CD8-positive, alpha-beta memory T cell (primary cell): ENCODE measurements at regions not wholly inside any gene's neighbourhood (a gene's known extent, or its start where the extent isn't known, plus 50 kb on each side); places are given as distances from the start of the nearest gene placed in this dataset.

Source experiments
- CTCF ChIA-PET: fragments of 350-600 bp; sonication (Branson Sonifier 250); formaldehyde crosslinking; loops from one replicate; lab custom pipeline; 2021; ENCODE audit warnings: antibody characterized with exemption; lab: Charles Lee
- POLR2A ChIA-PET: fragments of 350-600 bp; sonication (Branson Sonifier 250); formaldehyde crosslinking; loops from one replicate; lab custom pipeline; 2021; ENCODE audit warnings: antibody characterized with exemption; lab: Charles Lee
- DNase-seq, 5 donors: peaks; one replicate each; pipeline versions ENCODE4 v3.0.0 to v3.0.0-alpha.2; 2020 to 2022; ENCODE audit warnings: mixed read lengths in 1 of 5
- H3K27ac ChIP-seq: one replicate; pipeline ENCODE4 v1.7.0; 2013; ENCODE audit warnings: low read depth, mild to moderate bottlenecking, low read length, moderate library complexity
- H3K27me3 ChIP-seq: 2 replicates; pipeline ENCODE4 v1.7.0; 2013; ENCODE audit warnings: low read length, mild to moderate bottlenecking; ENCODE audit not compliant: insufficient read depth, poor library complexity, severe bottlenecking
- H3K36me3 ChIP-seq: 2 replicates; pipeline ENCODE4 v1.7.0; 2013; ENCODE audit warnings: mild to moderate bottlenecking, low read length, moderate library complexity; ENCODE audit not compliant: insufficient read depth
- H3K4me1 ChIP-seq: 2 replicates; pipeline ENCODE4 v1.7.0; 2013; ENCODE audit warnings: mild to moderate bottlenecking, low read length, moderate library complexity; ENCODE audit not compliant: insufficient read depth
- H3K4me3 ChIP-seq: 2 replicates; pipeline ENCODE4 v1.7.0; 2013; ENCODE audit warnings: mild to moderate bottlenecking, low read length
- H3K9me3 ChIP-seq: 2 replicates; pipeline ENCODE4 v1.7.0; 2013; ENCODE audit warnings: mild to moderate bottlenecking, low read length
- H3K27ac Mint-ChIP-seq, 8 donors: one replicate each; pipeline ENCODE4 v1.8.0; 2020 to 2021; ENCODE audit warnings: mixed read lengths in 8 of 8, mild to moderate bottlenecking in 6 of 8, inconsistent platforms in 3 of 8, moderate library complexity in 3 of 8
- H3K27me3 Mint-ChIP-seq, 2 donors: one replicate each; pipeline ENCODE4 v1.8.0; 2020 to 2021; ENCODE audit warnings: mixed read lengths in 2 of 2, mild to moderate bottlenecking in 1 of 2, moderate library complexity in 1 of 2
- H3K36me3 Mint-ChIP-seq, 3 donors: one replicate each; pipeline ENCODE4 v1.8.0; 2020 to 2021; ENCODE audit warnings: mixed read lengths in 3 of 3, inconsistent platforms in 1 of 3, mild to moderate bottlenecking in 1 of 3
- H3K4me1 Mint-ChIP-seq, 3 donors: one replicate each; pipeline ENCODE4 v1.8.0; 2020 to 2021; ENCODE audit warnings: mixed read lengths in 3 of 3, inconsistent platforms in 1 of 3, mild to moderate bottlenecking in 1 of 3
- H3K4me3 Mint-ChIP-seq, 7 donors: one replicate each; pipeline ENCODE4 v1.8.0; 2020 to 2021; ENCODE audit warnings: mixed read lengths in 7 of 7, mild to moderate bottlenecking in 6 of 7, moderate library complexity in 4 of 7, inconsistent platforms in 2 of 7
- H3K9me3 Mint-ChIP-seq, 5 donors: one replicate each; pipeline ENCODE4 v1.8.0; 2020 to 2022; ENCODE audit warnings: mixed read lengths in 5 of 5, mild to moderate bottlenecking in 3 of 5, moderate library complexity in 2 of 5, inconsistent platforms in 1 of 5

- POLR2A ChIA-PET, result no interaction called here
These were observed 166.8 kb downstream of the HSD17B3 start for GRCh38 chr9:96135076-96135752.

GRCh38 chr9:96133321-96134021 lies 168.5 kb downstream of the HSD17B3 start:
- Histone ChIP-seq H3K27ac (no peak overlapping the region), H3K9me3 (no peaks in the 10 kb centered on the region), H3K4me3 (no peak overlapping the region), H3K4me1 (no peaks in the 10 kb centered on the region), H3K27me3 (no peaks in the 10 kb centered on the region), H3K36me3 (no peaks in the 10 kb centered on the region)
- Mint-ChIP-seq H3K4me1 (peaks cover 4 to 21% (median 14%) of the 10 kb centered on the region in 3 donors), H3K9me3 (peaks cover 3 to 13% (median 8%) of the 10 kb centered on the region in 5 donors), H3K27ac (peak overlapping the region in 1 of 8 donors; percentile 44), H3K27me3 (peaks cover 10 to 11% of the 10 kb centered on the region in 2 donors), H3K36me3 (peaks cover 0 to 16% (median 1%) of the 10 kb centered on the region in 3 donors), H3K4me3 (no peak overlapping the region)
- CTCF ChIA-PET, result no interaction called here
- DNase-seq, result no peak
- POLR2A ChIA-PET, result interaction anchor here (0.7 kb wide), 1 partner anchor 676 kb away, joined by 3 read pairs; no protein-coding TSS in a partner anchor

More at GRCh38 chr9:96135076-96135752, 166.8 kb downstream of the HSD17B3 start:
- H3K36me3 Mint-ChIP-seq, result peaks cover 0 to 16% (median 1%) of the 10 kb centered on the region in 3 donors
- peaks cover 3 to 13% (median 8%) of the 10 kb centered on the region in 5 donors for H3K9me3 Mint-ChIP-seq
- Histone ChIP-seq H3K4me1 (no peaks in the 10 kb centered on the region), H3K27ac (no peak overlapping the region), H3K27me3 (no peaks in the 10 kb centered on the region), H3K9me3 (no peaks in the 10 kb centered on the region), H3K4me3 (no peak overlapping the region), H3K36me3 (no peaks in the 10 kb centered on the region)
- H3K4me3 Mint-ChIP-seq, result no peak overlapping the region
- DNase-seq, result no peak
- H3K27me3 Mint-ChIP-seq, result peaks cover 9 to 10% of the 10 kb centered on the region in 2 donors
- peaks cover 4 to 21% (median 14%) of the 10 kb centered on the region in 3 donors for H3K4me1 Mint-ChIP-seq
- peak overlapping the region in 2 of 8 donors; percentile 29 to 80 for H3K27ac Mint-ChIP-seq
- CTCF ChIA-PET, result no interaction called here

- DNase-seq, result no peak
- ChIA-PET POLR2A (no interaction called here), CTCF (no interaction called here)
- Histone ChIP-seq H3K9me3 (no peaks in the 10 kb centered on the region), H3K27ac (no peak overlapping the region), H3K4me3 (no peak overlapping the region), H3K36me3 (no peaks in the 10 kb centered on the region), H3K4me1 (no peaks in the 10 kb centered on the region), H3K27me3 (no peaks in the 10 kb centered on the region)
- H3K27ac Mint-ChIP-seq, result no peak overlapping the region
- H3K27me3 Mint-ChIP-seq, result peaks cover 9 to 10% of the 10 kb centered on the region in 2 donors
- peaks cover 3 to 13% (median 8%) of the 10 kb centered on the region in 5 donors for H3K9me3 Mint-ChIP-seq
- H3K4me1 Mint-ChIP-seq, result peaks cover 0 to 12% (median 8%) of the 10 kb centered on the region in 3 donors
- no peak overlapping the region for H3K4me3 Mint-ChIP-seq
- H3K36me3 Mint-ChIP-seq, result peaks cover 0 to 16% (median 1%) of the 10 kb centered on the region in 3 donors
These were observed 170.2 kb downstream of the HSD17B3 start for GRCh38 chr9:96131825-96132224.

- H3K4me3 Mint-ChIP-seq, result no peak overlapping the region
- Histone ChIP-seq H3K27me3 (no peaks in the 10 kb centered on the region), H3K4me3 (no peak overlapping the region), H3K9me3 (no peaks in the 10 kb centered on the region), H3K36me3 (no peaks in the 10 kb centered on the region), H3K27ac (no peak overlapping the region), H3K4me1 (no peaks in the 10 kb centered on the region)
- peaks cover 3 to 13% (median 8%) of the 10 kb centered on the region in 5 donors for H3K9me3 Mint-ChIP-seq
- no peak for DNase-seq
- peaks cover 9 to 10% of the 10 kb centered on the region in 2 donors for H3K27me3 Mint-ChIP-seq
- POLR2A ChIA-PET, result no interaction called here
- peak overlapping the region in 1 of 8 donors; percentile 72 for H3K27ac Mint-ChIP-seq
- peaks cover 0 to 8% (median 8%) of the 10 kb centered on the region in 3 donors for H3K4me1 Mint-ChIP-seq
- CTCF ChIA-PET, result no interaction called here
- H3K36me3 Mint-ChIP-seq, result peaks cover 0 to 16% (median 1%) of the 10 kb centered on the region in 3 donors
These were observed 171.0 kb downstream of the HSD17B3 start for GRCh38 chr9:96130970-96131369.

- peaks cover 3 to 13% (median 8%) of the 10 kb centered on the region in 5 donors for H3K9me3 Mint-ChIP-seq
- peaks cover 9 to 10% of the 10 kb centered on the region in 2 donors for H3K27me3 Mint-ChIP-seq
These were observed 172.2 kb downstream of the HSD17B3 start for GRCh38 chr9:96129747-96130146.

GRCh38 chr9:96128880-96129279 lies 173.1 kb downstream of the HSD17B3 start:
- peaks cover 7 to 10% of the 10 kb centered on the region in 2 donors for H3K27me3 Mint-ChIP-seq
- peaks cover 0 to 13% (median 1%) of the 10 kb centered on the region in 3 donors for H3K36me3 Mint-ChIP-seq
- no peak overlapping the region for H3K27ac Mint-ChIP-seq

More at GRCh38 chr9:96129747-96130146, 172.2 kb downstream of the HSD17B3 start:
- H3K27me3 ChIP-seq, result no peaks in the 10 kb centered on the region
- H3K4me1 ChIP-seq, result no peaks in the 10 kb centered on the region
- H3K27ac ChIP-seq, result no peak overlapping the region
- no peak overlapping the region for H3K4me3 ChIP-seq
- no peaks in the 10 kb centered on the region for H3K4me1 Mint-ChIP-seq
- CTCF ChIA-PET, result no interaction called here
- peaks cover 0 to 16% (median 1%) of the 10 kb centered on the region in 3 donors for H3K36me3 Mint-ChIP-seq
- no peak for DNase-seq
- no peaks in the 10 kb centered on the region for H3K9me3 ChIP-seq
- POLR2A ChIA-PET, result no interaction called here
- no peaks in the 10 kb centered on the region for H3K36me3 ChIP-seq
- H3K27ac Mint-ChIP-seq, result no peak overlapping the region
- H3K4me3 Mint-ChIP-seq, result no peak overlapping the region

GRCh38 chr9:96126321-96126881 lies 175.6 kb downstream of the HSD17B3 start:
- ChIA-PET POLR2A (no interaction called here), CTCF (no interaction called here)
- Histone ChIP-seq H3K27me3 (no peaks in the 10 kb centered on the region), H3K27ac (no peak overlapping the region), H3K4me1 (no peaks in the 10 kb centered on the region), H3K36me3 (no peaks in the 10 kb centered on the region), H3K4me3 (no peak overlapping the region), H3K9me3 (no peaks in the 10 kb centered on the region)
- Mint-ChIP-seq H3K27me3 (peaks cover 4 to 10% of the 10 kb centered on the region in 2 donors), H3K4me3 (no peak overlapping the region), H3K27ac (no peak overlapping the region), H3K4me1 (peaks cover under 1 to 2% (median under 1%) of the 10 kb centered on the region in 3 donors), H3K36me3 (no peaks in the 10 kb centered on the region), H3K9me3 (peaks cover 0 to 2% (median 0%) of the 10 kb centered on the region in 5 donors)
- DNase-seq, result no peak

More at GRCh38 chr9:96128880-96129279, 173.1 kb downstream of the HSD17B3 start:
- Histone ChIP-seq H3K4me1 (no peaks in the 10 kb centered on the region), H3K36me3 (no peaks in the 10 kb centered on the region), H3K9me3 (no peaks in the 10 kb centered on the region), H3K27me3 (no peaks in the 10 kb centered on the region), H3K4me3 (no peak overlapping the region), H3K27ac (no peak overlapping the region)
- Mint-ChIP-seq H3K4me3 (no peak overlapping the region), H3K9me3 (peaks cover 3 to 12% (median 8%) of the 10 kb centered on the region in 5 donors), H3K4me1 (no peaks in the 10 kb centered on the region)
- no peak for DNase-seq
- CTCF ChIA-PET, result no interaction called here
- POLR2A ChIA-PET, result no interaction called here
